HL-60 (cell line): ENCODE measurements at regions not wholly inside any gene's neighbourhood (a gene's known extent, or its start where the extent isn't known, plus 50 kb on each side); places are given as distances from the start of the nearest gene placed in this dataset.

Source experiments
- CTCF ChIP-seq: IDR thresholded peaks from one replicate; pipeline ENCODE4 v1.5.1; 2011; ENCODE audit warnings: low read length, control low read depth, inconsistent platforms; ENCODE audit not compliant: insufficient read depth
- GABPA ChIP-seq: IDR thresholded peaks from 2 replicates; pipeline ENCODE4 v1.6.1; 2012; ENCODE audit warnings: low read depth
- POLR2AphosphoS5 ChIP-seq: IDR thresholded peaks from 2 replicates; pipeline ENCODE4 v1.6.1; 2012; ENCODE audit warnings: low read depth
- REST ChIP-seq: IDR thresholded peaks from 2 replicates; pipeline ENCODE4 v1.6.1; 2012; ENCODE audit warnings: low read depth; ENCODE audit not compliant: insufficient replicate concordance
- SPI1 ChIP-seq: IDR thresholded peaks from 2 replicates; pipeline ENCODE4 v1.6.1; 2012; ENCODE audit warnings: low read depth, mild to moderate bottlenecking, borderline replicate concordance

GRCh38 chr2:234797566-234798250 lies 154.1 kb upstream of the SH3BP4 start:
- TF ChIP-seq CTCF (no peak), REST (no peak), POLR2AphosphoS5 (no peak), GABPA (no peak), SPI1 (no peak)
